ENCODE measurements at regions not wholly inside any gene's neighbourhood (a gene's known extent, or its start where the extent isn't known, plus 50 kb on each side); places are given as distances from the start of the nearest gene placed in this dataset.

GRCh38 chr9:107673861-107674720 is 184.5 kb upstream of the KLF4 start:
- Mint-ChIP-seq H3K27ac (peak overlapping the region; percentile 94 to 99 (median 98)), H3K36me3 (no peaks in the 10 kb centered on the region), H3K4me3 (peak overlapping the region in 1 of 2 donors; percentile 68), H3K27me3 (ENCODE audit: low read depth in 3 of 3) (peaks cover 0 to 5% (median 0%) of the 10 kb centered on the region in 3 donors), H3K4me1 (peaks cover 45% of the 10 kb centered on the region), H3K9me3 (no peaks in the 10 kb centered on the region)
- H3K4me2 ChIP-seq (replicated peaks; ENCODE audit: extremely low read depth, low read length, poor library complexity, severe bottlenecking), result peak overlapping the region; percentile 29
- H4K20me1 ChIP-seq (ENCODE audit: insufficient read depth, low read length), result no peaks in the 10 kb centered on the region
- peak overlapping the region; percentile 35 for H3K9ac ChIP-seq (ENCODE audit: insufficient read depth, low read length, poor library complexity, severe bottlenecking)
- peak overlapping the region; percentile 82 to 93 for H3K27ac ChIP-seq (ENCODE audit: low read depth in 1 of 2, low read length in 2 of 2)
- H3K4me1 ChIP-seq (ENCODE audit: control insufficient read depth in 1 of 2, insufficient read depth in 2 of 2, low read length in 2 of 2), result peaks cover 37 to 42% of the 10 kb centered on the region in 2 donors
- H2AFZ ChIP-seq (ENCODE audit: insufficient read depth, low read depth, low read length, poor library complexity, severe bottlenecking), result no peak overlapping the region
- H3K9me3 ChIP-seq (replicated peaks in 1 of 2; ENCODE audit: control insufficient read depth in 1 of 2, insufficient read depth in 1 of 2, low read length in 2 of 2), result no peaks in the 10 kb centered on the region
- TF ChIP-seq CTCF (IDR thresholded peaks at IDR 0.05), result no peak
- no peaks in the 10 kb centered on the region for H3K36me3 ChIP-seq (replicated peaks in 1 of 2; ENCODE audit: control insufficient read depth in 1 of 2, insufficient read depth in 2 of 2, low read length in 2 of 2)
- DNase-seq, result no peak
- H3K27me3 ChIP-seq (ENCODE audit: control insufficient read depth in 2 of 2, insufficient read depth in 2 of 2, low read length in 2 of 2), result no peaks in the 10 kb centered on the region
- no peaks in the 10 kb centered on the region for H3K79me2 ChIP-seq (ENCODE audit: insufficient read depth, low read length)
- WGBS (ENCODE audit: insufficient coverage), result no CpG with 5 or more reads among the region's 3 CpGs
- H3K4me3 ChIP-seq (replicated peaks in 1 of 3; ENCODE audit: low read depth in 2 of 3, low read length in 3 of 3), result peak overlapping the region in 1 of 3 experiments; percentile 34
- intact Hi-C loops (cut with micrococcal nuclease), result loop anchor here in 1 of 2 donors (2.0 to 10.0 kb wide), 2 partner anchors 37 to 59 kb away; no protein-coding TSS in a partner anchor

- Histone ChIP-seq H3K79me2 (ENCODE audit: insufficient read depth, low read length) (no peaks in the 10 kb centered on the region), H2AFZ (ENCODE audit: insufficient read depth, low read depth, low read length, poor library complexity, severe bottlenecking) (no peak overlapping the region), H3K9me3 (replicated peaks in 1 of 2; ENCODE audit: control insufficient read depth in 1 of 2, insufficient read depth in 1 of 2, low read length in 2 of 2) (no peaks in the 10 kb centered on the region), H3K27ac (ENCODE audit: low read depth in 1 of 2, low read length in 2 of 2) (no peak overlapping the region), H3K4me2 (replicated peaks; ENCODE audit: extremely low read depth, low read length, poor library complexity, severe bottlenecking) (no peak overlapping the region), H3K4me3 (replicated peaks in 1 of 3; ENCODE audit: low read depth in 2 of 3, low read length in 3 of 3) (no peak overlapping the region), H4K20me1 (ENCODE audit: insufficient read depth, low read length) (no peaks in the 10 kb centered on the region), H3K36me3 (replicated peaks in 1 of 2; ENCODE audit: control insufficient read depth in 1 of 2, insufficient read depth in 2 of 2, low read length in 2 of 2) (no peaks in the 10 kb centered on the region), H3K4me1 (ENCODE audit: control insufficient read depth in 1 of 2, insufficient read depth in 2 of 2, low read length in 2 of 2) (peaks cover 41 to 43% of the 10 kb centered on the region in 2 donors), H3K9ac (ENCODE audit: insufficient read depth, low read length, poor library complexity, severe bottlenecking) (no peak overlapping the region), H3K27me3 (ENCODE audit: control insufficient read depth in 2 of 2, insufficient read depth in 2 of 2, low read length in 2 of 2) (no peaks in the 10 kb centered on the region)
- Mint-ChIP-seq H3K36me3 (no peaks in the 10 kb centered on the region), H3K4me3 (no peak overlapping the region), H3K9me3 (no peaks in the 10 kb centered on the region), H3K27ac (peak overlapping the region in 1 of 7 donors; percentile 16), H3K27me3 (ENCODE audit: low read depth in 3 of 3) (peaks cover 0 to 5% (median 0%) of the 10 kb centered on the region in 3 donors), H3K4me1 (peaks cover 44% of the 10 kb centered on the region)
- DNase-seq, result no peak
- intact Hi-C loops (cut with micrococcal nuclease), result loop anchor here in 1 of 2 donors (10.0 kb wide), 1 partner anchor 57 kb away; no protein-coding TSS in a partner anchor
- WGBS (ENCODE audit: insufficient coverage), result no CpG with 5 or more reads among the region's 1 CpG
- no peak for TF ChIP-seq CTCF (IDR thresholded peaks at IDR 0.05)
Measured at GRCh38 chr9:107671588-107671987, 182.0 kb upstream of the KLF4 start.

All from CD14-positive monocyte (primary cell).